ENCODE measurements at regions not wholly inside any gene's neighbourhood (a gene's known extent, or its start where the extent isn't known, plus 50 kb on each side); places are given as distances from the start of the nearest gene placed in this dataset.

GRCh38 chr4:104117776-104118175, 376.9 kb downstream of the CXXC4 start:
- TF ChIP-seq CTCF (IDR thresholded peaks at IDR 0.05; ENCODE audit: low read length) (no peak), EZH2 (IDR thresholded peaks at IDR 0.05; ENCODE audit: borderline replicate concordance, low read length) (no peak)

All from OCI-LY1 (cell line).